Cerebellar cortex (tissue), 1 donor: ENCODE measurements at regions not wholly inside any gene's neighbourhood (a gene's known extent, or its start where the extent isn't known, plus 50 kb on each side); places are given as distances from the start of the nearest gene placed in this dataset.

ENCODE experiments used
- DNase-seq: peaks from one replicate; pipeline ENCODE4 v3.0.0-alpha.2; 2015; ENCODE audit warnings: low spot score

DNA sequence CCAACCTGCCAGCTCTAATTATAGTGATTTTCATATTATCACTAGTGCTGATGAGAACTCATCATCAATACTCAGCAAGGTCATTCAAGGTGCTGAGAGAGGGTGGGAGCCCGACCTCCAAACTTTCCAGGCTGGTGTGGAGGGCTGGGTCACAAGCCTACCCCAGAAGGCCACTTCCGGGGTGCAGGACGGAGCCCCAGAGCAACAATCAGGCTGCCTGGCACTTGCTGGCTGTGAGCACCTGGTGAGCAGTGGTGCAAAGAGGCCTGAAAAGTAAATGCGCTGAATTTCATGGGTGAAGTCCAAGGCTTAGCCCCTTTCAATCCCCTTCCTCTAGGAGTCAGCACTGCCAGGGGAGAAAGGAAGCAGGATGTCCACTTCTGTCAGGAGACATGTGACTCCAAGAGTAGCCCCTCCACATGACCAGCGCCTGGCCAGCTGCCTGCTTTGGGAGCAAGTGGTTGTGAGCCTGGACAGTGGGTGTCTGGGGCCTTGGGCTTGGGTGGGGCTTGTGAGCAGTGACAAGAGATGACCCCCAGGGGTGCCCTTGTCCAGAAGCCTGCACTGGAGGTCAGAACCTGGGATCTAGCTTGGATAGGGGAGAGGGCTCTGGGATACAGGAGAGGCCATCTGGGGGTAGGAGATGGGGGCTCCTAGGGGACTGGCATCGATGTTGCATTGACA lies 165.0 kb upstream of the TLE3 start:
- no peak for DNase-seq

GRCh38 chr15:70262171-70262570 lies 164.5 kb upstream of the TLE3 start:
- no peak for DNase-seq

DNA sequence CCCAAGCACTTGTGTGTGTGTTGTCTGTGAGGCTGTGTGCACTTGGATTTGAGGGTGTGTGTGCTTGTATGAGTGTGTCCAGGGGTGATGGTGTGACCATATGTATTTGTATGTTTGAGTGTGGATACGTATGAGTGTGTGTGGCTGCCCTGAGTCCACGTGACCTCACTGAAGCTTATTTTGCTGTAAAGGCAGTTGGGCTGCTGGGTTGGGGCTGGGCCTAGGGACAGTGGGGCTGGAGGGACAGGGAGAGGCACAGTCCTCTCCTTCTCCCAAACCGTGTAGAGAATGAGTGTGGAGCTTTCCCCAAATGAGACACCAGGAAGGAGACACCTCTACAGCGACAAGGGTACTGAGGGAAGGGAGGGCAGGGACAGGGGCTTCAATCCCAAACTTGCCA lies 163.4 kb upstream of the TLE3 start:
- no peak for DNase-seq

DNA sequence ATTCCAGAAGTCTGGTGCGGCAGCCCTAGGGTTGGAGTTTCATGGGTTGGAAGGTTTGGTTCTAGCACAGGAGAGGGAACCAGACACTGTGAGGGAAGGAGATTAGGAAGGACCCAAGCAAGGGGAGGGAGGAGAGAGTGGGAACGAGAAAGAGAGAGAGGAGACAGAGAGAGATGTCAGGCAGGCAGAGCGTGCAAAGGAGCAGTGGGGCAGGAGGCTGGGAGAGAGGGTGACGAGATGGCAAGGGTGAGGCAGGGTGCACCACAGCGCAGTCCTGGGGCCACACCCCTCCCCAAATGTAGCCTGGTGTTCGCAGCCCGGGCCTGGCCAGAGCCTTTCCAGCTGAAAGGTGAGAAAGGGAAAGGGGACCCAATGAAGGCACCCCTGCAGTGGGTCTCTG lies 162.9 kb upstream of the TLE3 start:
- no peak for DNase-seq

DNA sequence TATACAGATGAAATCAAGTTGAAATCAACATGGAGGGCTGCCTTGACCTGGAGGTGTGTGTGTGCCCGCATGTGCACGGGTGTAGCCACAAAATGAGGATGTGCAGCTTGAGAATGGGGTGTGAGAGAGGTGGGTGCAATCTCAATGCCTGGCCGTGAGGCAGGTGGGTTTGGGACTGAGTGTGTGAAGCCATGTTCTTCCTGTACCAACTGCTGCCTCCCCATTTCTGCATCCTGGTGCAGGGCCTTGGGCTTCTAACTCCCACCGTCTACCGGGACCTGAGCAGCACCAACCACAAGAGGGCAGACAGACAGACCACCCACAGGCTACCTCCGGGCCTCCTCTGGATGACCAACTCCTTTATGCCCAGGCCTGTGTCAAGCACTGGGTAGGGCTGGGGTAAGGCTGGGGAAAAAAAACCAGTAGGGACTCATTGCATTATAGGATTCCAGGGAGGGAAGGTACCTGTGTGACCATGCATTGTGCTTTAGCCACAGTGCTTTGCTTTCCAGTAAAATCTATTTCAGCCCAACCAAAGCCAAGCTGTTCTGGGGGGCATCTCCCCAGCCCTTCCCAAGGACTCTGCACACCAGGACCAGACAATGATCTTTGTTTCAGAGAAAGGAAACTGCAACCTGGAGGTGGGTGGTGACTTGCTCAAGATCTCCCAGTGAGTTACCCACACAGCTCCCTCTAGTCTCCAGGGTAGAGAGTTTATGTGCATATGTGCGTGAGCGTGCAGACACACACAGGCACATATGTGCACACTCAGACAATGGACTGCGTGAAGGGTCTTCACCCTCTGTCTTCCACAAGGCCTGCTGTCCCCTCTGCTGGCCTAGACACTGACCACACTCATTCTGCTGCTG lies 162.2 kb upstream of the TLE3 start:
- DNase-seq: no peak

- peak; percentile 33 for DNase-seq
These were observed 161.3 kb upstream of the TLE3 start for GRCh38 chr15:70259028-70259424.

- no peak for DNase-seq
These were observed 160.8 kb upstream of the TLE3 start for GRCh38 chr15:70258369-70259027.

DNA sequence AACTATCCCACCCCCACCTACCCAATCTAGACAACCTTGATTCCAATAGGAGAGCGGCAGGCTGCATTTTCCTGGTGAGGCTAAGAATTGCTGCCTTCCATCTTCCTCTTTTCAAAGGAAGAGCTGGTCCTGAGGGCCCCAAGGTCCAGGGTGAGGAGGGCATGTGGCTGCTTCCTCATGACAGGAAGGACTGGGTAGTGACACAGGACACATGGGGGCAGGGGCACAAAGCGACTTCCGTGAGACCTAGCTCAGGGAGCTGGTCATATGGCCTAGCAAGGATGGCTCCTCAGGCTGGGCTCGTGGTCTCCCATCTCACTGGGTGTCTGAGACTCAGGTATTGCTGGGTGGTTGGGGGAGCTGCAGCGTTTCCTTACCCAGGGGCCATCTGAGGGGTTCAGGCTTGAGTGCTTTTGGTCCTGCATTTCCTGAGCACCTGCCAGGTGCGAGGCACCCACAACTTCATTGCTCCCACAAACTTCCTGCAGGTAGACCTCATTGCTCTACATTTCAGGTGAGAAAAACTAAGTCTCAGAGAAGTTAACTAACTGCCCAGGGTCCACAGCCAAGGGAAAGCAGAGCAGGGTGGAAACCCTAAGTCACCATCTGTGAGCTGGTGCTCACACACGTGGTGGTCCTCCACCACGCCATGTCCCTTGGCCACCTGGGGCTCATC lies 160.0 kb upstream of the TLE3 start:
- no peak for DNase-seq

GRCh38 chr15:70257047-70257446 lies 159.3 kb upstream of the TLE3 start:
- no peak for DNase-seq

- no peak for DNase-seq
These were observed 156.7 kb upstream of the TLE3 start for GRCh38 chr15:70254311-70254869.

DNA sequence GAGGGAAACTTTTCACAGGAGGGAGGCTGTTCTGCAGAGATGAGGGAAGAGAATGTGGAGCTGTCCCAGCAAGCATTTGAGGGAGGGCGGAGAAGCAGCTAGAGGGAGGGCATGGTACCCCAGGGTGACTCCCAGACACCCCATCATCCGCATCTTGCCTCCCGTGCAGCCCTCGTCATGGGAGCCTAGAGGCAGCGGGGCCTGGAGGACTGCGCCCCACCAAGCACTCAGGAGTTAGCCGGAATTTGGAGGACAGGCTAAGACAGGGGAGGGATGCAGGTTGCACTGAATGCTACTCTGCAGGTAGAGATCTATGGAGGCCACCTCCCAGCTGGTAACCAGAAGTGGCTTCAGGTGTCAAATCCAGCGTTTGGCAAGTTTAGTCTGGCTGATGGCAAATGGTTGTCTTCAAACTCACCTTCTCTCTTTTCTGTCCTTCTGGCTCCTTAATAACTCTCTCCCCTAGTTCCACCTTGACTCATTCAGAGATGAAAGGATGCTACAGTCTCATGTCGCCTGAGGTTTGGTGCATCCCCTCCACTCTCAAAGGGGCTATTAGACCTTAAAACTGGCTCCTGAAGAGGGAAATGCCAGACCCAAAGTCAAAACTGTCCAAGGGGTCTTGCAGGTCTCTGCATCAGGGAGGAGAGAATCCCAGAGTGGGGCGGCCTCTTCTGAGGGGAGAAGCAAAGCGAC lies 155.9 kb upstream of the TLE3 start:
- DNase-seq: no peak

- DNase-seq: no peak
These were observed 155.2 kb upstream of the TLE3 start for GRCh38 chr15:70252951-70253320.

GRCh38 chr15:70252056-70252950 lies 154.6 kb upstream of the TLE3 start:
- no peak for DNase-seq

- DNase-seq: no peak
These were observed 153.7 kb upstream of the TLE3 start for GRCh38 chr15:70251246-70251990.

DNA sequence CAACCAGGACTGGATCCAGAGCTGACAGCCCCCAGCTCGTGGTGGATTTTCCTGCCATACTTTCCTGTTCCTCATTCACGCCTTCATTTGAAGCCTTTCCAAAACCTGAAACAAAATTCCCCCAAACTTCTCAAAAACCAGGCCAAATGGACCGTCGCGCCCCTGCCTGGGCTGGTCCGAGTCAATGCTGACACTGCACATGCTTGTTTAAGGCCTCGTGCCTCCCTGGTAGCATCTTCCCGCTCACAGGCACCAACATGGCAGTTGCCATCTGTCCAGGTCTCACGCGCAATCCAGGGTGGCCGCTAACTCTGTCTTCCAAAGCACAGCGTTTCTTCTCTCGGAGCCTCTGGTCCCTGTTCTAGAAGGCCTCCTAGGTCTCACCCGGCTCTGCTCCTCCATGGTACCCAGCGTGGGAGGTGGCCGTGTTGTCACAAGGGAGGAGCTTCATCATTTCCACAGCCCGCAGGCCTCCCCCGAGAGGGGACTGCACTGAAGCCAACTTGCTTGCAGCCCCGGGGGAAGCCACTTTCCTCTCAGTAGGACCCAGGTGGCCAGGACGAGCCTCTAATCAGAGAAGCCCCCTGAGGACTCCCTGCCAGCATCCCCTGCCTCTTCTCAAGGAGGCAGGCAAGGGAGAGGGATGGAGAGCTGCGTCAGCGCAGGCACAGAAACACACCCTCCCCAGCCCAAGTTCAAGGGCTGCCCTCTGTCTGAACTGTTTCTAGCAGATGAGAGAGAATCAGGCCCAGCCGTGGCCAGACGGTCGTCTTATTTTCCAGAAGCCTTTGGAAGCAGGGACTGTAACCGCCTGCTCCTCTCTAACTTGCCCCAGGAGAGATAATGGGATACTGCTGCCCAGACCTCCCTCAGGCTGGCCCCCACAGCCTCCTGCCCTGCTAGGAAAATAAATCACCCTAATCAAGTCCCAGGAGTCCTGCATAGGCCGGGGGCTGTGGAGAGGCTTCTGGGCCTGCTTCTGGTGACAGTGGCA lies 152.8 kb upstream of the TLE3 start:
- no peak for DNase-seq

DNA sequence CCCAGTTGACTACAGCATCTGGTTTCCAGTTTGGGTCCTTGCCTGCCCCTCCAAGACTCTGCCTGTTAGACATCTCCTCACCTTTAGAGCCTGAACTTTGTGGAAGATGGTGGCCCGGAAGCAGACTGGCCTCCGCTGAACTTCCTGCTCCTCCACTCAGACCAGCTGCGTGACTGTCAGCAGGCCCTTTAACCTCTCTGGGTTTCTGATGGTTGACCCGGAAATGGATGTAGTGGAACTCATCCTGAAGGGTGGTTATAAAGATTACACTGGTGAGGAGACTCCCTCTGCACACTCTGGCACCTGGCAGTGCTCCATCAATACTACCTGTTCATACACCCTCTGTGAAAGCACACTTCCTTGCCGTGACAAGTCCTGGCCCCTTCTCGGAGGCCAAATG lies 151.9 kb upstream of the TLE3 start:
- DNase-seq: no peak

- DNase-seq: no peak
These were observed 150.7 kb upstream of the TLE3 start for GRCh38 chr15:70248116-70249025.
